HG03565 (cell line): ENCODE measurements at regions not wholly inside any gene's neighbourhood (a gene's known extent, or its start where the extent isn't known, plus 50 kb on each side); places are given as distances from the start of the nearest gene placed in this dataset.

Experiments used
- ATAC-seq: cut with Tn5 transposase; IDR thresholded peaks from one replicate; pipeline ENCODE4 v1.9.1; 2021; ENCODE audit warnings: mild to moderate bottlenecking, moderate library complexity; ENCODE audit not compliant: unreplicated experiment

GRCh38 chr4:180706766-180707165, 1536.4 kb upstream of the TENM3 start:
- no peak for ATAC-seq

GRCh38 chr4:180710628-180711337, 1532.4 kb upstream of the TENM3 start:
- ATAC-seq = no peak

- no peak for ATAC-seq
Measured at GRCh38 chr4:180717451-180718033, 1525.7 kb upstream of the TENM3 start.

GRCh38 chr4:180721356-180721755, 1521.8 kb upstream of the TENM3 start:
- ATAC-seq = no peak

GRCh38 chr4:180726611-180727010, 1516.6 kb upstream of the TENM3 start:
- no peak for ATAC-seq

- no peak for ATAC-seq
Measured at GRCh38 chr4:180727478-180727877, 1515.7 kb upstream of the TENM3 start.

- no peak for ATAC-seq
Measured at GRCh38 chr4:180734753-180735432, 1508.3 kb upstream of the TENM3 start.

GRCh38 chr4:180741703-180742102, 1501.5 kb upstream of the TENM3 start:
- no peak for ATAC-seq

- no peak for ATAC-seq
Measured at GRCh38 chr4:180745019-180745418, 1498.2 kb upstream of the TENM3 start.

- ATAC-seq = no peak
Measured at GRCh38 chr4:180751009-180751408, 1492.2 kb upstream of the TENM3 start.

- no peak for ATAC-seq
Measured at GRCh38 chr4:180757927-180758326, 1485.3 kb upstream of the TENM3 start.

- no peak for ATAC-seq
Measured at GRCh38 chr4:180766045-180766444, 1477.2 kb upstream of the TENM3 start.

GRCh38 chr4:180766944-180767729, 1476.1 kb upstream of the TENM3 start:
- ATAC-seq = no peak

GRCh38 chr4:180768610-180769009, 1474.6 kb upstream of the TENM3 start:
- no peak for ATAC-seq

- no peak for ATAC-seq
Measured at GRCh38 chr4:180769791-180770190, 1473.4 kb upstream of the TENM3 start.

- no peak for ATAC-seq
Measured at GRCh38 chr4:180770265-180770664, 1472.9 kb upstream of the TENM3 start.

GRCh38 chr4:180784940-180785339, 1458.3 kb upstream of the TENM3 start:
- no peak for ATAC-seq

- ATAC-seq = no peak
Measured at GRCh38 chr4:180788729-180789128, 1454.5 kb upstream of the TENM3 start.

- no peak for ATAC-seq
Measured at GRCh38 chr4:180789929-180790328, 1453.3 kb upstream of the TENM3 start.

- ATAC-seq = no peak
Measured at GRCh38 chr4:180790471-180790870, 1452.7 kb upstream of the TENM3 start.

- no peak for ATAC-seq
Measured at GRCh38 chr4:180792541-180792940, 1450.7 kb upstream of the TENM3 start.
